B cell (primary cell): ENCODE measurements at regions not wholly inside any gene's neighbourhood (a gene's known extent, or its start where the extent isn't known, plus 50 kb on each side); places are given as distances from the start of the nearest gene placed in this dataset.

Experiments
- CTCF ChIP-seq: fragments of 200-600 bp; IDR thresholded peaks from one replicate; pipeline ENCODE4 v1.8.0; 2022; ENCODE audit warnings: antibody characterized with exemption, mild to moderate bottlenecking
- EZH2 ChIP-seq: IDR thresholded peaks from 2 replicates; pipeline ENCODE4 v1.6.1; 2012; ENCODE audit warnings: borderline replicate concordance, low read depth, mild to moderate bottlenecking, moderate library complexity, low read length; ENCODE audit not compliant: insufficient read depth, poor library complexity, severe bottlenecking

GRCh38 chr15:56786966-56787365, 53.7 kb upstream of the ZNF280D start:
- TF ChIP-seq CTCF (no peak), EZH2 (no peak)
